Progenitor cell of endocrine pancreas (in vitro differentiated cells): ENCODE measurements at regions not wholly inside any gene's neighbourhood (a gene's known extent, or its start where the extent isn't known, plus 50 kb on each side); places are given as distances from the start of the nearest gene placed in this dataset.

ENCODE experiments used
- DNase-seq: peaks from one replicate; pipeline ENCODE4 v3.0.0; 2021; ENCODE audit warnings: low spot score; ENCODE audit not compliant: unreplicated experiment
- H3K27ac Mint-ChIP-seq: 2 replicates; pipeline ENCODE4 v1.8.0; 2021; ENCODE audit warnings: mild to moderate bottlenecking, moderate library complexity, mixed read lengths
- H3K27me3 Mint-ChIP-seq: 2 replicates; pipeline ENCODE4 v1.8.0; 2021; ENCODE audit warnings: mixed read lengths
- H3K36me3 Mint-ChIP-seq: 2 replicates; pipeline ENCODE4 v1.8.0; 2022; ENCODE audit warnings: mixed read lengths; ENCODE audit not compliant: insufficient read depth
- H3K4me1 Mint-ChIP-seq: 2 replicates; pipeline ENCODE4 v1.8.0; 2021; ENCODE audit warnings: low read depth, mixed read lengths
- H3K4me3 Mint-ChIP-seq: 2 replicates; pipeline ENCODE4 v1.8.0; 2021; ENCODE audit warnings: low read depth, mild to moderate bottlenecking, moderate library complexity, mixed read lengths
- H3K9me3 Mint-ChIP-seq: 2 replicates; pipeline ENCODE4 v1.8.0; 2021; ENCODE audit warnings: low read depth, mixed read lengths
- CTCF ChIP-seq: fragments of 200-600 bp; sonication (generic); IDR thresholded peaks from one replicate; pipeline ENCODE4 v1.5.0; 2021; ENCODE audit warnings: antibody characterized with exemption, mild to moderate bottlenecking; ENCODE audit not compliant: unreplicated experiment

DNA sequence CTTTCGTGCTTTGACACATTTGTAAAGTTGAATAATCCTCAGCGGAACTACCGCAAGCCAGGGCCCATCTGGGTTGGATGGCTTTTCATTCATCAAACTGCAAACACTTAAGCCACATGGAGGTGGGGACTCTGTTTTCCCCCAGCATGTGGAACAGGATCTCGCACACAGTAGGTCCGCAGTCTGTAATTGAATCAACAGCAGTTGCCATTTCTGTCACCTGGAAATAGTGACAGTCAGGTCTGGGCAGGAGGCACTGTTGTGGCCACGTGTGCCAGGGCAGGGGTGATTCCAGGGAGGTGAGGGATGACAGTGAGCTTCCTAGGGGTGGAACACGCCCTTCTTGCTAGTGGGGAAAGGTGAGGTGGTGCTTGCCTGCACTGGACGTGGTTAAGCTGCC lies 50.7 kb upstream of the ANO1 start:
- no peak overlapping the region for H3K27ac Mint-ChIP-seq
- no peaks in the 10 kb centered on the region for H3K9me3 Mint-ChIP-seq
- no peak for TF ChIP-seq CTCF
- H3K4me3 Mint-ChIP-seq = no peak overlapping the region
- peaks cover 9% of the 10 kb centered on the region for H3K27me3 Mint-ChIP-seq
- no peaks in the 10 kb centered on the region for H3K36me3 Mint-ChIP-seq
- peaks cover 5% of the 10 kb centered on the region for H3K4me1 Mint-ChIP-seq
- no peak for DNase-seq

DNA sequence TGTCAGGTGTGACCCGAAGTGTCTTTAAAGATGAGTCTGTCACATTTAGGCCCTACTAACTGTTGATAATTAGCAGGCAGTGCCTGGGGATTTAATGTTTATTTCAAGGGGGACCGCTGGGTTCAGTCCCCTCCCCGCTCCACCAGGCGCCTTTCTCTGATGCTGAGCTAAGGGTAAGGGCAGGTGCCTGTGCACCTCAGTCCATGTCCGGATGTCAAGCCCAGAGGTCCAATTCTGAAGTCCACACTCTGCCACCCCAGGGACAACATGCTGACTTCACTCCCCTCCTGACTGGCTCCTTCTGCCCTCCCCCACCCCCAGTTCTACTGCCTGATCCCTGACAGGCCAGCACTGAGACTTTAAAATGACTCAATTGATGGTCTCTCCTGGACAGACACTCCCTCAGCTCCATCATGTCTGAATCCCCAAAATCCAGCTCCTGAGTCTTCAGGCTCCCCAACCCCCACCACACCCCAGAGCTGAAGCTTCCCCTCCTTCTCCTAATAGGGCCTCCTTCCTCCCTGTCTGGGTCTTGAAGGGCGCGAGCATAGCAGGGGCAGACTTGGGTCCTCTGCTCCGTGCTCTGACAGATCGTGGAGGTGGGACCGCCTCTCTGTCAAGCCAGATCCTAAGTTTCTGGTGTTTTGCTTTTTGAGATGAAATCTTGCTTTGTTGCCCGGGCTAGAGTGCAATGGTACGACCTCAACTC lies 49.8 kb upstream of the ANO1 start:
- Mint-ChIP-seq H3K36me3 (no peaks in the 10 kb centered on the region), H3K4me1 (peaks cover 5% of the 10 kb centered on the region), H3K27ac (no peak overlapping the region), H3K9me3 (no peaks in the 10 kb centered on the region), H3K27me3 (peaks cover 17% of the 10 kb centered on the region), H3K4me3 (no peak overlapping the region)
- TF ChIP-seq CTCF = no peak
- no peak for DNase-seq
